HepG2 (cell line): ENCODE measurements at regions not wholly inside any gene's neighbourhood (a gene's known extent, or its start where the extent isn't known, plus 50 kb on each side); places are given as distances from the start of the nearest gene placed in this dataset.

Source experiments
- ATAC-seq: fragments of 200-7000 bp; cut with Tn5 transposase; 3 replicates; pipeline ENCODE4 v1.9.1; 2020; ENCODE audit warnings: mild to moderate bottlenecking, moderate library complexity
- BruUV-seq: library from RNA; stranded (reverse); fragments of 400-500 nt; replicated peaks from 2 replicates; lab custom pipeline; 2021; lab: Mats Ljungman, UMichigan
- CTCF ChIA-PET: fragments of 300-600 bp; formaldehyde crosslinking; extraction: SDS; loops from one replicate; lab custom pipeline; 2021; ENCODE audit warnings: low total read pairs, inconsistent platforms, low intra/inter-chr PET ratio; lab: Yijun Ruan, JAX
- POLR2A ChIA-PET: fragments of 350-600 bp; sonication (Branson Sonifier 250); formaldehyde crosslinking; loops from one replicate; lab custom pipeline; 2020; ENCODE audit warnings: antibody characterized with exemption, inconsistent platforms; lab: Yijun Ruan, JAX
- DNase-seq: peaks from one replicate; pipeline ENCODE4 v3.0.0-alpha.2; 2015; ENCODE audit warnings: low spot score
- FAIRE-seq: peaks from 3 replicates; lab custom pipeline; 2011; peaks lifted over from hg19 to GRCh38; lab: Jason Lieb, UNC
- H2AFZ ChIP-seq: one replicate; pipeline ENCODE4 v1.6.1; 2011; ENCODE audit warnings: low read length, inconsistent platforms
- H3K27ac ChIP-seq: fragments of 300-600 bp; 3 replicates; pipeline ENCODE4 v1.8.0; 2011; ENCODE audit warnings: mixed run types, mild to moderate bottlenecking, mixed read lengths, low read length, inconsistent platforms; ENCODE audit not compliant: insufficient read depth; ENCODE audit errors: extremely low read length
- H3K27me3 ChIP-seq, 2 experiments: fragments of 200-600 bp in 1 of 2; 2 replicates in 1 of 2; 3 replicates in 1 of 2; pipeline versions ENCODE4 v1.6.0 to v1.8.0; 2011; ENCODE audit warnings: low read length in 2 of 2, mild to moderate bottlenecking in 2 of 2, moderate library complexity in 2 of 2, inconsistent platforms in 1 of 2; ENCODE audit not compliant: insufficient read depth in 2 of 2, control insufficient read depth in 1 of 2
- H3K36me3 ChIP-seq, 2 experiments: fragments of 200-600 bp in 1 of 2; replicated peaks in 1 of 2; 2 replicates in 1 of 2; 3 replicates in 1 of 2; pipeline versions ENCODE4 v1.5.1 to v1.8.0; 2011; ENCODE audit warnings: low read length in 2 of 2, inconsistent platforms in 1 of 2; ENCODE audit not compliant: insufficient read depth in 2 of 2, control insufficient read depth in 1 of 2
- H3K4me1 ChIP-seq: 2 replicates; pipeline ENCODE4 v1.5.1; 2012; ENCODE audit warnings: low read length, inconsistent platforms; ENCODE audit not compliant: insufficient read depth
- H3K4me2 ChIP-seq: 2 replicates; pipeline ENCODE4 v1.6.0; 2011; ENCODE audit warnings: low read depth, low read length, inconsistent platforms
- H3K4me3 ChIP-seq, 3 experiments: fragments of 200-600 bp in 1 of 3; sonication (generic), shearing (Covaris generic) in 1 of 3; replicated peaks in 1 of 3; 2 replicates each; pipeline ENCODE4 v1.5.1; 2011 to 2016; ENCODE audit warnings: low read length in 3 of 3, inconsistent platforms in 2 of 3, low read depth in 2 of 3, mild to moderate bottlenecking in 2 of 3, control low read depth in 1 of 3, mixed read lengths in 1 of 3; ENCODE audit not compliant: insufficient read depth in 1 of 3
- H3K79me2 ChIP-seq: one replicate; pipeline ENCODE4 v1.6.1; 2011; ENCODE audit warnings: low read length, inconsistent platforms; ENCODE audit not compliant: insufficient read depth
- H3K9ac ChIP-seq: 2 replicates; pipeline ENCODE4 v1.6.0; 2011; ENCODE audit warnings: mild to moderate bottlenecking, low read depth, low read length, inconsistent platforms; ENCODE audit not compliant: insufficient read depth
- H3K9me3 ChIP-seq: 2 replicates; pipeline ENCODE4 v1.5.1; 2012; ENCODE audit warnings: mild to moderate bottlenecking, low read length
- H4K20me1 ChIP-seq: 2 replicates; pipeline ENCODE4 v1.6.0; 2011; ENCODE audit warnings: inconsistent platforms, mild to moderate bottlenecking, low read length, moderate library complexity; ENCODE audit not compliant: insufficient read depth
- AGO1 ChIP-seq: fragments of 200-400 bp; formaldehyde crosslinking; IDR thresholded peaks from 2 replicates; pipeline ENCODE4 v1.6.1; 2017; ENCODE audit warnings: mild to moderate bottlenecking, low read depth, low read length, moderate library complexity; ENCODE audit not compliant: poor library complexity, severe bottlenecking
- DR1 ChIP-seq: sonication (generic); formaldehyde crosslinking; IDR thresholded peaks from 2 replicates; pipeline ENCODE4 v1.8.0; 2021; ENCODE audit warnings: mild to moderate bottlenecking, missing genetic modification reagents, inconsistent platforms
- NCOR1 ChIP-seq: fragments of 200-600 bp; sonication (generic); IDR thresholded peaks from 2 replicates; pipeline ENCODE4 v1.7.0; 2017; ENCODE audit warnings: antibody characterized with exemption, low read length, borderline replicate concordance
- PAX8 ChIP-seq: sonication (generic); formaldehyde crosslinking; IDR thresholded peaks from 2 replicates; pipeline ENCODE4 v1.8.0; 2022; ENCODE audit warnings: mild to moderate bottlenecking, missing genetic modification reagents, borderline replicate concordance
- SKIL ChIP-seq: sonication (generic); formaldehyde crosslinking; IDR thresholded peaks from 2 replicates; pipeline ENCODE4 v1.8.0; 2022; ENCODE audit warnings: missing genetic modification reagents, mild to moderate bottlenecking, moderate library complexity, borderline replicate concordance
- TAF15 ChIP-seq: fragments of 200-400 bp; formaldehyde crosslinking; IDR thresholded peaks from one replicate; pipeline ENCODE4 v1.6.1; 2018; ENCODE audit warnings: mild to moderate bottlenecking, low read depth, low read length; ENCODE audit not compliant: poor library complexity, severe bottlenecking
- TBL1XR1 ChIP-seq: fragments of 150-350 bp; IDR thresholded peaks from 2 replicates; pipeline ENCODE4 v1.6.1; 2014; ENCODE audit warnings: borderline replicate concordance, low read length; ENCODE audit not compliant: partially characterized antibody
- ZC3H4 ChIP-seq: sonication (generic); formaldehyde crosslinking; IDR thresholded peaks from 2 replicates; pipeline ENCODE4 v1.4.0; 2020; ENCODE audit warnings: missing genetic modification reagents, borderline replicate concordance
- ZEB1 ChIP-seq: IDR thresholded peaks from 2 replicates; pipeline ENCODE4 v1.6.1; 2012; ENCODE audit warnings: mild to moderate bottlenecking, low read depth, inconsistent platforms; ENCODE audit not compliant: insufficient replicate concordance
- ZFP37 ChIP-seq: sonication (generic); formaldehyde crosslinking; IDR thresholded peaks from 2 replicates; pipeline ENCODE4 v1.4.0; 2020; ENCODE audit warnings: missing genetic modification reagents, borderline replicate concordance
- ZNF335 ChIP-seq: sonication (generic); formaldehyde crosslinking; IDR thresholded peaks from 2 replicates; pipeline ENCODE4 v1.4.0; 2020; ENCODE audit warnings: missing genetic modification reagents
- ZNF614 ChIP-seq: IDR thresholded peaks from 2 replicates; pipeline ENCODE4 v1.6.1; 2018; ENCODE audit warnings: missing biosample characterization, missing genetic modification reagents, inconsistent platforms, borderline replicate concordance
- ZNF737 ChIP-seq: sonication (generic); formaldehyde crosslinking; IDR thresholded peaks from 2 replicates; pipeline ENCODE4 v1.5.0; 2020; ENCODE audit warnings: missing genetic modification reagents, mild to moderate bottlenecking, borderline replicate concordance
- ZUFSP ChIP-seq: sonication (generic); formaldehyde crosslinking; IDR thresholded peaks from 2 replicates; pipeline ENCODE4 v1.9.0; 2021; ENCODE audit warnings: missing genetic modification reagents, mild to moderate bottlenecking, borderline replicate concordance
- WGBS: methylation state at CpG from one replicate; pipeline ENCODE4 v1.1.6; 2017; ENCODE audit warnings: low lambda C conversion rate; 5-methylcytosine and 5-hydroxymethylcytosine counted together
- in situ Hi-C: cut with HindIII; loops from 2 replicates; pipeline ENCODE4 v1.10.0; 2017; ENCODE audit warnings: low pct_unique_long_range_greater_than_20kb; ENCODE audit not compliant: extremely low pct_ligation_motif_present
- intact Hi-C: fragments of 100-400 bp; cut with micrococcal nuclease; formaldehyde crosslinking; loops from one replicate; pipeline ENCODE4 v1.10.0; 2022; ENCODE audit not compliant: unreplicated experiment
- TF ChIP-seq, protein P1 (sequence below): sonication (generic); formaldehyde crosslinking; IDR thresholded peaks from 2 replicates; pipeline ENCODE4 v1.4.0; 2020; ENCODE audit warnings: missing genetic modification reagents, mild to moderate bottlenecking, borderline replicate concordance

DNA sequence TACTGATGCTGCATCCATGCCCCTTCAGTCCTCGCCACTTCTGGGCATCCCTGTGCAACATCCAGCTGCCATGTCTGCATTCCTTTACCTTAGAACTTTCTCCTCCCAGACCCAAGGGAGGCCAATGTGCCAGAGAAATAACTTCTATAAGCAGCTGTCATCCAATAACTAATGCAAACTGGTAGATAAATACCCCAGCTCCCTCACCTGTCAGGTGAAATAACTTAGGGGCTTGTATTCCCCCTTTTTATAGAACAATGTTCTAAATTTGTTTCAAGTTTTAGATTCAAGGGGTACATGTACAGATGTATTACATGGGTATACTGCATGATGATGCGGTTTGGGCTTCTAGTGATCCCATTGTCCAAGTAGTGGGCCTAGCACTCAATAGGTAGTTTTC, 880.1 kb downstream of the UQCRFS1 start:
- H3K4me1 ChIP-seq, result no peaks in the 10 kb centered on the region
- peaks cover 97% of the 10 kb centered on the region for H3K9me3 ChIP-seq
- TF ChIP-seq TAF15, result no peak
- TF ChIP-seq, protein P1, sequence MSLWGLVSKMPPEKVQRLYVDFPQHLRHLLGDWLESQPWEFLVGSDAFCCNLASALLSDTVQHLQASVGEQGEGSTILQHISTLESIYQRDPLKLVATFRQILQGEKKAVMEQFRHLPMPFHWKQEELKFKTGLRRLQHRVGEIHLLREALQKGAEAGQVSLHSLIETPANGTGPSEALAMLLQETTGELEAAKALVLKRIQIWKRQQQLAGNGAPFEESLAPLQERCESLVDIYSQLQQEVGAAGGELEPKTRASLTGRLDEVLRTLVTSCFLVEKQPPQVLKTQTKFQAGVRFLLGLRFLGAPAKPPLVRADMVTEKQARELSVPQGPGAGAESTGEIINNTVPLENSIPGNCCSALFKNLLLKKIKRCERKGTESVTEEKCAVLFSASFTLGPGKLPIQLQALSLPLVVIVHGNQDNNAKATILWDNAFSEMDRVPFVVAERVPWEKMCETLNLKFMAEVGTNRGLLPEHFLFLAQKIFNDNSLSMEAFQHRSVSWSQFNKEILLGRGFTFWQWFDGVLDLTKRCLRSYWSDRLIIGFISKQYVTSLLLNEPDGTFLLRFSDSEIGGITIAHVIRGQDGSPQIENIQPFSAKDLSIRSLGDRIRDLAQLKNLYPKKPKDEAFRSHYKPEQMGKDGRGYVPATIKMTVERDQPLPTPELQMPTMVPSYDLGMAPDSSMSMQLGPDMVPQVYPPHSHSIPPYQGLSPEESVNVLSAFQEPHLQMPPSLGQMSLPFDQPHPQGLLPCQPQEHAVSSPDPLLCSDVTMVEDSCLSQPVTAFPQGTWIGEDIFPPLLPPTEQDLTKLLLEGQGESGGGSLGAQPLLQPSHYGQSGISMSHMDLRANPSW, result no peak
- no peak for TF ChIP-seq ZC3H4 (CRISPR knock-in tag)
- no peak for TF ChIP-seq ZNF737 (CRISPR knock-in tag)
- TF ChIP-seq PAX8 (CRISPR knock-in tag), result no peak
- no peak for TF ChIP-seq ZUFSP (CRISPR knock-in tag)
- no peak for TF ChIP-seq TBL1XR1
- TF ChIP-seq DR1 (CRISPR knock-in tag), result no peak
- no peak for TF ChIP-seq ZNF335
- TF ChIP-seq SKIL (CRISPR knock-in tag), result no peak
- TF ChIP-seq NCOR1, result no peak
- TF ChIP-seq AGO1, result no peak
- TF ChIP-seq ZNF614 (CRISPR knock-in tag), result no peak
- no peak for TF ChIP-seq ZEB1
- TF ChIP-seq ZFP37 (CRISPR knock-in tag), result no peak
- CTCF ChIA-PET, result no interaction called here
- 18% methylated on average over 2 of the region's 2 CpGs for WGBS
- no peak overlapping the region for H3K4me2 ChIP-seq
- in situ Hi-C loops (no loop called here), intact Hi-C loops (no loop called here)
- no peaks in the 10 kb centered on the region for H4K20me1 ChIP-seq
- DNase-seq (no peak), ATAC-seq (no peak), FAIRE-seq (no peak)
- no peak overlapping the region for H2AFZ ChIP-seq
- no peak overlapping the region for H3K27ac ChIP-seq
- H3K79me2 ChIP-seq, result no peaks in the 10 kb centered on the region
- no peaks in the 10 kb centered on the region for H3K36me3 ChIP-seq
- no peak overlapping the region for H3K4me3 ChIP-seq
- POLR2A ChIA-PET, result no interaction called here
- H3K9ac ChIP-seq, result no peak overlapping the region
- BruUV-seq, result no TSS peak
- no peaks in the 10 kb centered on the region for H3K27me3 ChIP-seq
